IMR-90 (cell line): ENCODE measurements at regions not wholly inside any gene's neighbourhood (a gene's known extent, or its start where the extent isn't known, plus 50 kb on each side); places are given as distances from the start of the nearest gene placed in this dataset.

ENCODE experiments used
- ATAC-seq: fragments of 200-7000 bp; cut with Tn5 transposase; 2 replicates; pipeline ENCODE4 v1.9.1; 2020; ENCODE audit warnings: low read depth, mild to moderate bottlenecking, moderate library complexity
- BruUV-seq: library from RNA; stranded (reverse); fragments of 400-500 nt; replicated peaks from 2 replicates; lab custom pipeline; 2021; lab: Mats Ljungman, UMichigan
- CTCF ChIA-PET: fragments of 300-600 bp; formaldehyde crosslinking; extraction: SDS; loops from one replicate; lab custom pipeline; 2021; ENCODE audit warnings: antibody characterized with exemption; lab: Yijun Ruan, JAX
- POLR2A ChIA-PET: fragments of 300-600 bp; sonication (Branson Sonifier 250); formaldehyde crosslinking; loops from one replicate; lab custom pipeline; 2022; ENCODE audit warnings: antibody characterized with exemption; ENCODE audit not compliant: unreplicated experiment; lab: Charles Lee
- DNase-seq: peaks from one replicate; pipeline ENCODE4 v3.0.0; 2013
- H2AFZ ChIP-seq: replicated peaks from 2 replicates; pipeline ENCODE3; 2013; ENCODE audit warnings: low read length, mild to moderate bottlenecking; ENCODE audit not compliant: poor library complexity
- H2AK5ac ChIP-seq: 2 replicates; pipeline ENCODE4 v1.6.1; 2013; ENCODE audit warnings: low read depth, low read length, inconsistent platforms
- H2AK9ac ChIP-seq: replicated peaks from 2 replicates; pipeline ENCODE3; 2013; ENCODE audit warnings: mild to moderate bottlenecking, low read depth, low read length, moderate library complexity; ENCODE audit not compliant: poor library complexity
- H2BK120ac ChIP-seq: 2 replicates; pipeline ENCODE4 v1.6.1; 2013; ENCODE audit warnings: low read depth, low read length, inconsistent platforms
- H2BK15ac ChIP-seq: 3 replicates; pipeline ENCODE4 v1.6.1; 2013; ENCODE audit warnings: low read depth, low read length, inconsistent platforms
- H2BK20ac ChIP-seq: 2 replicates; pipeline ENCODE4 v1.6.1; 2013; ENCODE audit warnings: low read depth, mild to moderate bottlenecking, inconsistent platforms, low read length, moderate library complexity
- H2BK5ac ChIP-seq: 2 replicates; pipeline ENCODE4 v1.6.1; 2013; ENCODE audit warnings: mild to moderate bottlenecking, low read depth, low read length, inconsistent platforms; ENCODE audit not compliant: poor library complexity, severe bottlenecking
- H3K14ac ChIP-seq: replicated peaks from 2 replicates; pipeline ENCODE4 v1.6.1; 2013; ENCODE audit warnings: low read depth, low read length, inconsistent platforms
- H3K18ac ChIP-seq: 2 replicates; pipeline ENCODE4 v1.6.1; 2013; ENCODE audit warnings: low read depth, low read length, control low read depth
- H3K23ac ChIP-seq: 2 replicates; pipeline ENCODE4 v1.6.1; 2013; ENCODE audit warnings: low read depth, low read length, inconsistent platforms
- H3K27ac ChIP-seq: 2 replicates; pipeline ENCODE4 v1.5.1; 2013; ENCODE audit warnings: mild to moderate bottlenecking, control low read depth, low read length; ENCODE audit not compliant: insufficient read depth
- H3K27me3 ChIP-seq: 2 replicates; pipeline ENCODE4 v1.6.1; 2013; ENCODE audit warnings: low read length; ENCODE audit not compliant: control insufficient read depth, insufficient read depth
- H3K36me3 ChIP-seq: 2 replicates; pipeline ENCODE4 v1.6.1; 2013; ENCODE audit warnings: low read length, mixed read lengths; ENCODE audit not compliant: control insufficient read depth, insufficient read depth
- H3K4ac ChIP-seq: 2 replicates; pipeline ENCODE4 v1.6.1; 2013; ENCODE audit warnings: low read depth, low read length, inconsistent platforms
- H3K4me1 ChIP-seq: 2 replicates; pipeline ENCODE4 v1.6.1; 2013; ENCODE audit warnings: low read length, mixed read lengths; ENCODE audit not compliant: control insufficient read depth, insufficient read depth
- H3K4me2 ChIP-seq: 2 replicates; pipeline ENCODE4 v1.6.1; 2013; ENCODE audit warnings: low read depth, mild to moderate bottlenecking, control low read depth, low read length, moderate library complexity
- H3K4me3 ChIP-seq: 2 replicates; pipeline ENCODE4 v1.5.1; 2013; ENCODE audit warnings: low read depth, mild to moderate bottlenecking, control low read depth, low read length, moderate library complexity; ENCODE audit not compliant: insufficient read depth
- H3K56ac ChIP-seq: 2 replicates; pipeline ENCODE4 v1.6.1; 2013; ENCODE audit warnings: low read length, inconsistent platforms; ENCODE audit not compliant: insufficient read depth; ENCODE audit errors: extremely low read depth
- H3K79me1 ChIP-seq, 2 experiments: 2 replicates each; pipeline ENCODE4 v1.6.1; 2013; ENCODE audit warnings: low read length in 2 of 2, inconsistent platforms in 1 of 2, low read depth in 1 of 2
- H3K9ac ChIP-seq: 2 replicates; pipeline ENCODE4 v1.6.1; 2013; ENCODE audit warnings: low read depth, low read length, control low read depth
- H3K9me1 ChIP-seq: 2 replicates; pipeline ENCODE4 v1.6.1; 2013; ENCODE audit warnings: low read length, inconsistent platforms; ENCODE audit not compliant: insufficient read depth
- H3K9me3 ChIP-seq: 2 replicates; pipeline ENCODE4 v1.6.1; 2013; ENCODE audit warnings: low read length; ENCODE audit not compliant: control insufficient read depth, insufficient read depth
- H4K20me1 ChIP-seq: 2 replicates; pipeline ENCODE4 v1.6.1; 2013; ENCODE audit warnings: low read length, inconsistent platforms; ENCODE audit not compliant: insufficient read depth
- H4K5ac ChIP-seq: 2 replicates; pipeline ENCODE4 v1.6.1; 2013; ENCODE audit warnings: mild to moderate bottlenecking, low read depth, low read length, control low read depth
- H4K8ac ChIP-seq, 2 experiments: 2 replicates each; pipeline ENCODE4 v1.6.1; 2013; ENCODE audit warnings: low read depth in 2 of 2, low read length in 2 of 2, control low read depth in 1 of 2, inconsistent platforms in 1 of 2
- H4K91ac ChIP-seq: 2 replicates; pipeline ENCODE4 v1.6.1; 2013; ENCODE audit warnings: low read depth, low read length, inconsistent platforms; ENCODE audit not compliant: insufficient read depth
- BHLHE40 ChIP-seq: fragments of 150-350 bp; IDR thresholded peaks from 2 replicates; pipeline ENCODE4 v1.6.1; 2016; ENCODE audit warnings: mild to moderate bottlenecking, low read depth, low read length
- CEBPB ChIP-seq: IDR thresholded peaks from 2 replicates; pipeline ENCODE4 v1.6.1; 2012; ENCODE audit warnings: low read depth, low read length, improper control_type of control experiment
- CHD1 ChIP-seq: IDR thresholded peaks from 2 replicates; pipeline ENCODE4 v1.6.1; 2012; ENCODE audit warnings: low read depth, low read length, improper control_type of control experiment
- CTCF ChIP-seq: conservative IDR thresholded peaks from 2 replicates; pipeline ENCODE4 v1.5.1; 2012; ENCODE audit warnings: mild to moderate bottlenecking, low read depth, low read length, improper control_type of control experiment
- ELK1 ChIP-seq: fragments of 150-350 bp; IDR thresholded peaks from 2 replicates; pipeline ENCODE4 v1.6.1; 2016; ENCODE audit warnings: low read depth, mild to moderate bottlenecking, low read length, moderate library complexity, borderline replicate concordance
- FOS ChIP-seq: fragments of 150-350 bp; IDR thresholded peaks from 2 replicates; pipeline ENCODE4 v1.6.1; 2016; ENCODE audit warnings: low read depth, low read length
- MAFK ChIP-seq: IDR thresholded peaks from 2 replicates; pipeline ENCODE4 v1.6.1; 2012; ENCODE audit warnings: low read depth, low read length, improper control_type of control experiment
- MAZ ChIP-seq: IDR thresholded peaks from 2 replicates; pipeline ENCODE4 v1.6.1; 2012; ENCODE audit warnings: low read depth, mild to moderate bottlenecking, low read length, improper control_type of control experiment, moderate library complexity, borderline replicate concordance
- MXI1 ChIP-seq: IDR thresholded peaks from 2 replicates; pipeline ENCODE4 v1.6.1; 2012; ENCODE audit warnings: low read depth, mild to moderate bottlenecking, low read length, moderate library complexity, borderline replicate concordance
- NFE2L2 ChIP-seq: fragments of 150-350 bp; IDR thresholded peaks from 2 replicates; pipeline ENCODE4 v1.6.1; 2016; ENCODE audit warnings: low read depth, mild to moderate bottlenecking, low read length
- POLR2A ChIP-seq: IDR thresholded peaks from 2 replicates; pipeline ENCODE4 v1.6.1; 2012; ENCODE audit warnings: mild to moderate bottlenecking, low read depth, low read length
- RAD21 ChIP-seq: IDR thresholded peaks from 2 replicates; pipeline ENCODE4 v1.6.1; 2012; ENCODE audit warnings: low read length, improper control_type of control experiment
- RCOR1 ChIP-seq: IDR thresholded peaks from 2 replicates; pipeline ENCODE4 v1.6.1; 2012; ENCODE audit warnings: mild to moderate bottlenecking, low read length, improper control_type of control experiment; ENCODE audit not compliant: insufficient replicate concordance
- RFX5 ChIP-seq: IDR thresholded peaks from 2 replicates; pipeline ENCODE4 v1.8.0; 2012; ENCODE audit warnings: low read depth, mild to moderate bottlenecking, low read length, moderate library complexity
- SMC3 ChIP-seq: fragments of 150-350 bp; IDR thresholded peaks from 2 replicates; pipeline ENCODE4 v1.6.1; 2016; ENCODE audit warnings: low read depth, mild to moderate bottlenecking, antibody characterized with exemption, low read length, moderate library complexity
- USF2 ChIP-seq: fragments of 150-350 bp; IDR thresholded peaks from 2 replicates; pipeline ENCODE4 v1.6.1; 2017; ENCODE audit warnings: mild to moderate bottlenecking, antibody characterized with exemption, low read length, low read depth
- WGBS, 2 experiments: methylation state at CpG; one replicate each; pipeline versions ENCODE4 v1.1.5 to v1.1.7; 2013; ENCODE audit warnings: missing lambda C conversion rate in 2 of 2; ENCODE audit not compliant: insufficient read length in 1 of 2; ENCODE audit errors: extremely low coverage in 2 of 2; 5-methylcytosine and 5-hydroxymethylcytosine counted together
- dilution Hi-C: fragments of 300-500 bp; cut with HindIII; formaldehyde crosslinking; loops from one replicate; pipeline ENCODE4 v1.14.3; 2018; ENCODE audit warnings: low sequenced_read_pairs; ENCODE audit not compliant: unreplicated experiment
- in situ Hi-C: fragments of 300-500 bp; cut with MboI; formaldehyde crosslinking; loops from 3 replicates; pipeline ENCODE4 v1.14.3; 2019; ENCODE audit warnings: low sequenced_read_pairs, inconsistent platforms, mixed read lengths
- intact Hi-C: fragments of 100-400 bp; cut with micrococcal nuclease; formaldehyde crosslinking; loops from 2 replicates; pipeline ENCODE4 v1.10.0; 2022

- H2BK15ac ChIP-seq, result no peak overlapping the region
- no peak overlapping the region for H3K23ac ChIP-seq
- H3K4ac ChIP-seq, result no peak overlapping the region
- H2AFZ ChIP-seq, result no peak overlapping the region
- H3K4me1 ChIP-seq, result no peaks in the 10 kb centered on the region
- H4K5ac ChIP-seq, result no peak overlapping the region
- no peaks in the 10 kb centered on the region for H3K9me1 ChIP-seq
- WGBS, 2 experiments, result 17% methylated on average over 3 of the region's 4 CpGs; no CpG with 5 or more reads in 1 of the 2 experiments
- H3K18ac ChIP-seq, result no peak overlapping the region
- H3K4me2 ChIP-seq, result no peak overlapping the region
- H3K27ac ChIP-seq, result no peak overlapping the region
- H4K20me1 ChIP-seq, result no peaks in the 10 kb centered on the region
- H3K36me3 ChIP-seq, result no peaks in the 10 kb centered on the region
- CTCF ChIA-PET, result no interaction called here
- intact Hi-C loops (no loop called here), in situ Hi-C loops (no loop called here), dilution Hi-C loops (no loop called here)
- no peak for TF ChIP-seq MAFK
- TF ChIP-seq FOS, result no peak
- TF ChIP-seq POLR2A, result no peak
- TF ChIP-seq NFE2L2, result no peak
- TF ChIP-seq MAZ, result no peak
- no peak for TF ChIP-seq ELK1
- no peak for TF ChIP-seq CHD1
- no peak for TF ChIP-seq SMC3
- no peak for TF ChIP-seq RAD21
- TF ChIP-seq CEBPB, result no peak
- no peak for TF ChIP-seq USF2
- TF ChIP-seq MXI1, result no peak
- no peak for TF ChIP-seq RFX5
- TF ChIP-seq BHLHE40, result no peak
- TF ChIP-seq CTCF, result no peak
- TF ChIP-seq RCOR1, result no peak
- no peaks in the 10 kb centered on the region for H3K27me3 ChIP-seq
- no peak overlapping the region for H2AK5ac ChIP-seq
- no peak overlapping the region for H3K14ac ChIP-seq
- DNase-seq, result no peak
- no TSS peak for BruUV-seq
- H3K9me3 ChIP-seq, result no peaks in the 10 kb centered on the region
- H2BK20ac ChIP-seq, result no peak overlapping the region
- ATAC-seq, result no peak
- no peak overlapping the region for H2BK120ac ChIP-seq
- H3K4me3 ChIP-seq, result no peak overlapping the region
- H4K8ac ChIP-seq, result no peak overlapping the region
- POLR2A ChIA-PET, result no interaction called here
- no peak overlapping the region for H3K9ac ChIP-seq
- no peak overlapping the region for H2BK5ac ChIP-seq
- no peak overlapping the region for H4K91ac ChIP-seq
- H2AK9ac ChIP-seq, result no peak overlapping the region
- H3K79me1 ChIP-seq, result no peaks in the 10 kb centered on the region
- no peak overlapping the region for H3K56ac ChIP-seq
Measured at GRCh38 chr3:78497021-78497420, 1270.8 kb downstream of the ROBO1 start.
